Erythroblast (primary cell): ENCODE measurements at regions not wholly inside any gene's neighbourhood (a gene's known extent, or its start where the extent isn't known, plus 50 kb on each side); places are given as distances from the start of the nearest gene placed in this dataset.
"Not testable (repeated sequence)": the region's sequence is repeated elsewhere in the genome, so short reads cannot be mapped to it uniquely, and the experiment has no call there.

Source experiments
- DNase-seq, 2 experiments: peaks; one replicate each; lab custom pipeline; 2025; lab: John Stamatoyannopoulos, UW
- GATA1 ChIP-seq: IDR thresholded peaks from 2 replicates; pipeline ENCODE4 v1.6.1; 2011; ENCODE audit warnings: low read depth, mild to moderate bottlenecking, control low read depth, low read length, moderate library complexity
- POLR2A ChIP-seq: IDR thresholded peaks from 2 replicates; pipeline ENCODE4 v1.6.1; 2011; ENCODE audit warnings: mild to moderate bottlenecking, low read length

DNA sequence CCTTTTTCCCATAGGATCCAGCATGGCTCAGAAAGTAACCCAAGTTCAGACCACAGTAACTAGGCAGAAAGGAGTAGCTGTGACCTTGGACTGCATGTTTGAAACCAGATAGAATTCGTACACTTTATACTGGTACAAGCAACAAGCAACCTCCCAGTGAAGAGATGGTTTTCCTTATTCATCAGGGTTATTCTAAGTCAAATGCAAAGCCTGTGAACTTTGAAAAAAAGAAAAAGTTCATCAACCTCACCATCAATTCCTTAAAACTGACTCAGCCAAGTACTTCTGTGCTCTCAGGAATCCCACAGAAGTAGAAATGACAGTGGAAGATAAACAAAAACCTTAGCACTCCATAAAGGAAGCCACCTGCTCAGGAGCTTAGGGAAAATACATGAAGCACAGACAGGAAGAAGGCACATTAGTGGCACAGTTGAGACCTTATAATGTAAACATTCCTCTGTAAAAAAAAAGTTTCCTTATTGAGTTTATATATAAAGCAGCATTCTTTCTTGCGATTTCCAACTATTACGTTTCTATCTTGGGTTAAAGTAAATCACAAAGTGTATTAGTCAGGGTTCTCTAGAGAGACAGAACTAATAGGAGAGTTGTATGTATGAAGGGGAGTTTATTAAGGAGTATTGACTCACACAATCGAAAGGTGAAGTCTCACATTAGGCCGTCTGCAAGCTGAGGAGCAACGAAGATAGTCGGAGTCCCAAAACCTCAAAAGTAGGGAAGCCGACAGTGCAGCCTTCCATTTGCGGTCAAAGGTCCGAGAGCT, 398.4 kb downstream of the DAD1 start:
- TF ChIP-seq GATA1 (no peak), POLR2A (no peak)
- DNase-seq: no peak

DNA sequence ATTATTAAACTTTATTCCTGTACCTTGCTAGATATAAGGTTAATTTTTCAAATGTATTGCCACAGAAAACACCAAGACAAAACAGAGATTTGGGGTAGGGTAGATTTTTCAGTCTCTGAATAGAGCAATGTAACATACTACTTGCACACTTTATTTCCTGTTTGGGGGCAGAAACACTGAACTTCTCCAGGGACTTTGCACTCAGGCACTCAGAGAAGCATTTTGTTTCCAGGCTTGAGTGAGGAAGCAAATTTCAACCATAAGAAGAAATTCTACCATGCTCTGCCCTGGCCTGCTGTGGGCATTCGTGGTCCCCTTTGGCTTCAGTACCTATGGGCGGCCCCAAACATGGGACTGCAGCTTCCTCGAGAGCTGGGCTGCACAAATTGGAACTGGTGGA, 399.1 kb downstream of the DAD1 start:
- no peak for DNase-seq
- TF ChIP-seq GATA1 (no peak), POLR2A (no peak)

DNA sequence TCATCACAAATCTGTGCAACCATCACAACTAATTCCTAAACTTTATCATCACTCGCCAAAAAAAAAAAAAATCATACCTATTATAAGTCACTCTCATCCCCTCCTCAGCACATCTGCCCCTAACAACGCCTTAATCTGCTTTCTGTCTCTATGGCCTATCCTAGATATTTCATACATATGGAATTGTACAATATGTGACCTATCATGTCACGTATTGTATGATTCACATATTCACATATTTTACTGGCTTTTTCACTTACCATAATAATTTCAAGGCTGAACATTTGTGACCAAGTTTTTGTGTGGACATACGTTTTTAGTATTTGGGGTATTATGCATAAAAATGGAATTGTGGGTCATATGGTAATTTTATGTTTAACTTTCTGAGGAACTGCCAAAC, 400.7 kb downstream of the DAD1 start:
- TF ChIP-seq GATA1 (no peak), POLR2A (no peak)
- no peak for DNase-seq

DNA sequence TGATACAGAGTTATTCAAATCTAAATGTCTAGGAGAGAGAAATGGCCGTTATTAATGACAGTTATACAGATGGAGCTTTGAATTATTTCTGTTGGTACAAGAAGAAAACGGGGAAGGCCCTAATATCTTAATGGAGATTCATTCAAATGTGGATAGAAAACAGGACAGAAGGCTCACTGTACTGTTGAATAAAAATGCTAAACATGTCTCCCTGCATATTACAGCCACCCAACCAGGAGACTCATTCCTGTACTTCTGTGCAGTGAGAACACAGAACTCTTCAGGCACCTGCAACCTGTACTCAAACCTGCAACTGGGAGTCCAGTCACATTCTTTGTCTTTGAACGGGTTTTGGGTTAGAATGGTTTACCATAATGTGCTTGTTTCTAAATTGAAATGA, 403.2 kb downstream of the DAD1 start:
- no peak for DNase-seq
- TF ChIP-seq GATA1: no peak
- TF ChIP-seq POLR2A: no peak

DNA sequence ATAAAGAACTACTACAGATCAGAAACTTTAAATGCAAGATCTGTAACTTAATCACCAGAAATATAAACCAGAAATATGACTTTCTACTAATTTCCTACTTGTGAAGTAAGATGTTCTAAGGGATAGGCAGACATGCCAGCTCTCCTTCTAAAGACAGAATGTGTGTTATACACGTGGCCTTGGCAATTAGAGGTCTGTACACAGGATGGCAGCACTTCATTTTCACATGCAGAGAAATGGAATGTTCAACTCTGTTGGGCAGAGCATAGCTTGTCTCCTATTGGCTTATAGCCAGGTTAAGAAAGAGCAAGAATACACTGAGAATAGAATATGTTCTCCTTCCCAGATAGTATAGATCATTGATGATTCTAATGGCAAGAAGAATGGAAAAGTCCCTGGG, 403.8 kb downstream of the DAD1 start:
- TF ChIP-seq POLR2A (no peak), GATA1 (no peak)
- no peak for DNase-seq

DNA sequence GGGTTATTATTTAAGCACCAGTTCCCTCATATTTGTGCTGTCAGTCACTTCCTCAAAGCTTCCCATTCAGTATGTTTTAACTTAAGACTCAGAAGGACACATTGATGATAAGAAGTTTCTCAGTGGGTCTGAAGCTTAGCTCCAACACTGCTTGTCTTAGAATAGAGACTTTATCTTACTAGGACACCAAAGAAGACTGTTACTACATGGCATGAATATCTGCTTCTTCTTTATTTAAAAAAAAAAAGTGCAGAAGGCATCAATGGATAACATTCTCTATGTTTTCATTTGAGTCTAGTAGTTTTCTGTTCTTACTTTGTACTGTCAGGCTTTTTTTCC, 404.2 kb downstream of the DAD1 start:
- DNase-seq: no peak
- TF ChIP-seq POLR2A: no peak
- TF ChIP-seq GATA1: no peak

DNA sequence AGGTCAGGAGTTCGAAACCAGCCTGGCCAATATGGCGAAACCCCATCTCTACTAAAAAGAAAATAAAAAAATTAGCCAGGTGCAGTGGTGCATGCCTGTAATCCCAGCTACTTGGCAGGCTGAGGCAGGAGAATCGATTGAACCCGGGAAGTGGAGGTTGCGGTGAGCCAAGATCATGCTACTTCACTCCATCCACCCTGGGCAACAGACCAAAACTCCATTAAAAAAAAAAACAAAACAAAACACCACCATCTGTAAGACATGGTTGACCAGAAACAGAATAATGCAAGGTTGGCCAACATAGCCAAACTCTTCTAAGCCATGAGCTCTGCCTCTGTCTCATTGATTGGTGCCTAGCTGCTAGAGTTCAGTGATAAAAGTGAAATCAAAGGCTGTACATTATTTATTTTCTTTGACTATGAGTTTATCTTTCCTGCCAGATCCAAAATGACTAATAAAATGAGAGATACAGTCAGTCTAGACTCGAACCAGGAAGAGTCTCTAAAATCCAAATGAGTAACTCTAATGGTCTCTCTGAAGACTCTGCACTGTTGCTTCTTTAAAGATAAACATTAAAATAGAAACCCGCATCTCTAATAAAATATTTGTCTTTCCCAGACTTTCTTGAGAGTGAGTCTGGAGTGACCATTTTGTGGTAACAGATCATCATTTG, 404.7 kb downstream of the DAD1 start:
- no peak for DNase-seq
- TF ChIP-seq POLR2A (no peak), GATA1 (no peak)

DNA sequence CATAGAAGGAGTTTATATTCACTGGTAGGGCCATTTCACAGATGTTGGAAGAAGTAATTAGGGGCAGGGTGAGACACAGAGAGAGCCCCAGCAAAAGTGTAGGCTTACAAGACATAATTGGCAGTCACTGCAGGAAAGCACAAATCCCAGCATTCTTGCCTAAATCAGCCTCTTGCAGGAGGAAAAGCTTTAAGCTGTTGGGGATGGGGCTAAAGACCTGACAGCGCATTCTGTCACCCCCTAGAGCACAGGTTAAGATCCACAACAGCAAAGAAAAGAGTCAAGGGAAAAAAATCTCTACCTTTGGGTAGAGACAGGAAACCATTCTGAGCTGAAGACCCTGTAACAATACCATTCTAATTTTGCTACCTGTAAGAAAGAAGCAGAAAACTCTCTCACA, 409.0 kb downstream of the DAD1 start:
- no peak for DNase-seq

DNA sequence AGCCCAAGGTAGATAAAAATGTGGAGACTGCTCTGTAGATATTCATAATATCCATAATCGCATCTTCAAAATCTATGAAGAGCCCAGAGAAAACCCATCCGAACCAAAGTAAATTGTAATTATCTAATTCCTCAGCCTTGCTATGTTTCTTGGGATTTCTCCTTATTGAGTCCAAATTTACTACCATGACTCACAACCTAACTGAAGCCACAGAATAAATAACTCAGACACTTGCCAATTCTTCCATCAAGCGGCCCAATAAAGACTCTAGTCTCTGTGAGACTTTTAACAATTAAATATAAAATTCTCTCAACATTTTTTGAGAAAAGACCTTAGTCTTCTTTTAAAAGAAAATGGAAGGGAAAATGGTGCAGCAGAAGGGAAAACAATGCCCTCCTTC, 409.8 kb downstream of the DAD1 start:
- DNase-seq: no peak
- TF ChIP-seq POLR2A (no peak), GATA1 (no peak)

More for the DNA sequence above, 409.0 kb downstream of the DAD1 start:
- TF ChIP-seq GATA1 (no peak), POLR2A (no peak)

DNA sequence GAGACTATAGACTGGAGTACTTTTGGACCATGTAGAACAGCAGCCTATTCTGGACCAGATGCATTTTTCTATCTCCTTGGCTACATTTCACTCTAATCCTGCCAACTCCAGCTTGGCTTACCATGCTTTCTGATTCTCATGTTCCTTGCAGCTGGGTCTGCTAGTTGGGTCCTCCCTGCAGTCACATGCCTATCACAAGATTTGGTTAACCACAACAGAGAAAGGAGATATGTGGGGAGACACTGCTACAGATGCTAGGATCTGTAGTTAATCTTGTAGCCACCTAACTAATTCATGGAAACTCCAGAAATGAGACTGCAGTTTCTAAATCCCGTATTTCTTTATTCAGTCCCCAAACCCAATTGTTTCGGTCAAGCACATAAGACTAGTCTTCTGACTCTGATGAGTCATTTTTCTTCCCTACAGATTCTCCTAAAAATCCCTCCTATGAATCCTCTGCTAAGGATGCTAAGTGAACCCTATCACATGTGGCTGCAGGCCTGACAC, 410.6 kb downstream of the DAD1 start:
- peak in 1 of 2 experiments; percentile 19 for DNase-seq
- TF ChIP-seq POLR2A: no peak
- TF ChIP-seq GATA1: no peak

DNA sequence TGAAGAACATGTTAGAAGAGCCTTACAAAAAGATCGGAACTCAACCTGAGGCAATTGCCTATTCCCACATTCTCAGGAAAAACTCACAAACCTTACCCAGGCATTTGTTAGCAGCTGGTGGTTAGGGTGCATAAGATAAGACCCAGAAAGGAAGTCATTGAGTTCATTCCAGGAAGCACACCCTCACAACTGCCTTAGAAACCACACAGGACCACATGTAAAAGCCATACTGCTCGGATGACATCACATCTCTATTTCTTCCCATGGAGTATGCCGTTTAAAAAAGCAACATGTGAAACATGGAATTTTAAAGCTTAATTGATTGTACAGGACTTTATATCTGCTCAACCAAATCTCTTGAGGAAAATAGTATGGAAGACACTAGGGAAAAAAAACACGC, 411.2 kb downstream of the DAD1 start:
- no peak for DNase-seq
- TF ChIP-seq GATA1: no peak
- TF ChIP-seq POLR2A: no peak

DNA sequence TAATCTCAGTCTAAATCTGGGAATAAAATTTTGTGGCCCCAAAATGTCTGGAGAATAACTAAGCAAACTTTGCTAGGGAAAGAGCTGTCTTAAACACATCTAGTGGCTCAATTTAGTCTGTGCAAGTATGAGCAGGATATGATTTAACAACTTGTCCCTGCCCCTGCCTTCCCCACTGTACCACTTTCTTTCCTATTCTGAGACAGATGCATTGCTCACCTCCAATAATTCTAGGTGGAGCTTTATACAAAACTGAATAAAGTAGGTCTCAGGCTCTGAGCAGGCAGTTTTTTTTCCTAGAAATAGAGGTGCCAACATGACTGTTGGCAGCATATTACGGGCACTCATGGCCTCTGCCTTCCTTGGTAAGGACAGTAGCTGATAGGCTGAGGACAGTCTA, 412.1 kb downstream of the DAD1 start:
- no peak for DNase-seq
- TF ChIP-seq GATA1 (no peak), POLR2A (no peak)

DNA sequence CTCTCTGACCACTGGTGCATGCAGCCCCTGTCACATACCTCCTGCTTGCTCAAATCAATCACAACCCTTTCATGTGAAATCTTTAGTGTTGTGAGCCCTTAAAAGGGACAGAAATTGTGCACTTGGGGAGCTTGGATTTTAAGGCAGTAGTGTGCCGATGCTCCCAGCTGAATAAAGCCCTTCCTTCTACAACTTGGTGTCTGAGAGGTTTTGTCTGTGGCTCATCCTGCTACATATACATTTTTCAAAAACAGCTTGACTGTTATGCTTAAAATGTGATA, 413.8 kb downstream of the DAD1 start:
- not testable (repeated sequence) for DNase-seq

DNA sequence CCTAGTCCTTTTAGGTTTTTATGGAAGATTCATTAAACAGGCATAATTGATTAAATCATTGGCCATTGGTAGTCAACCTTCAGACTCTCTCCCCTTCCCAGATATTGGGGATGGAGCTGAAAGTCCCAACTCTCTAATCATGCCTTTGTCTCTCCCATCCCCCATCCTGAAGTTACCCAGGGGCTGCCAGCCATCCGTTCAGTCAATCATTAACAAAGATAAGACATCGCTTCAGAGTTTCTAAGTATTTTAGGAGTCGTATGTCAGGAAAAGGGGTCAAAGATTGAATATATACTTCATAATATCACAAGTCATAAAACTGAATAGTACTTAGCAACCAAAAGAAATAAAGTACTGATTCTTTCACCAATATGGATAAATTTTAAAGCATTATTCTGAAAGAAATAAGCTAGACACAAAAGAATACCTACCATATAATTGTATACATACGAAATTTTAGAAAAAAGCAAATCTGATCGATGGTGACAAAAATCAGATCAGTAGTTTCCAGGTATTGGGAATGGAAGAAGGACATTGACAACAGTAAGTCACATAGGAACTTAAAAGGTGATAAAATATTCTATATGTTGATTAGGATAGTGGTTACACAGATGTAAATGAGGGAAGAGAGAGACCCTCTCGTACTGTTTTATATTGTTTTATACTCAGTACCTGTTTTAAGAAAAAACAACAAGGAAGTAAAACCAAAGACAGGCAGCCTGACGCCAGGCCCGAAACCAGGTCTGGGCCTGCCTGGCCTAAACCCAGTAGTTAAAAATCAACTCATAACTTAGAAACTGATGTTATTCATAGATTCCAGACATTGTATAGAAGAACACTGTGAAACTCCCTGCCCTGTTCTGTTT, 414.4 kb downstream of the DAD1 start:
- DNase-seq: no peak
- TF ChIP-seq POLR2A (no peak), GATA1 (no peak)
